Suprapubic skin (tissue), 4 donors: ENCODE measurements at regions not wholly inside any gene's neighbourhood (a gene's known extent, or its start where the extent isn't known, plus 50 kb on each side); places are given as distances from the start of the nearest gene placed in this dataset.

Experiments used
- DNase-seq, 2 donors: peaks; one replicate each; pipeline ENCODE4 v3.0.0-alpha.2; 2019; ENCODE audit warnings: low spot score in 2 of 2
- H3K27ac ChIP-seq: fragments of 200-600 bp; sonication (generic); one replicate; pipeline ENCODE4 v1.5.1; 2019
- H3K27me3 ChIP-seq: fragments of 200-600 bp; sonication (generic); one replicate; pipeline ENCODE4 v1.5.1; 2019
- H3K36me3 ChIP-seq: fragments of 200-600 bp; sonication (generic); one replicate; pipeline ENCODE4 v1.5.1; 2019
- H3K4me1 ChIP-seq: fragments of 200-600 bp; sonication (generic); one replicate; pipeline ENCODE4 v1.5.1; 2019
- H3K4me3 ChIP-seq: fragments of 200-600 bp; sonication (generic); one replicate; pipeline ENCODE4 v1.5.1; 2019; ENCODE audit warnings: mild to moderate bottlenecking
- H3K9me3 ChIP-seq: fragments of 200-600 bp; sonication (generic); one replicate; pipeline ENCODE4 v1.5.1; 2019
- EP300 ChIP-seq: sonication (generic); formaldehyde crosslinking; IDR thresholded peaks from one replicate; pipeline ENCODE4 v1.6.1; 2017; ENCODE audit warnings: antibody characterized with exemption
- POLR2A ChIP-seq, 2 donors: fragments of 450-650 bp; IDR thresholded peaks; one replicate each; pipeline ENCODE4 v1.6.1; 2017; ENCODE audit warnings: antibody characterized with exemption in 2 of 2, mild to moderate bottlenecking in 2 of 2, moderate library complexity in 2 of 2
- POLR2AphosphoS5 ChIP-seq, 3 donors: sonication (generic); formaldehyde crosslinking; IDR thresholded peaks; one replicate each; pipeline ENCODE4 v1.6.1; 2017; ENCODE audit warnings: antibody characterized with exemption in 3 of 3
- WGBS: methylation state at CpG from one replicate; pipeline ENCODE4 v1.1.5; 2018; 5-methylcytosine and 5-hydroxymethylcytosine counted together
- TF ChIP-seq, protein P1 (sequence below), 2 donors: fragments of 200-600 bp in 1 of 2; fragments of 450-650 bp in 1 of 2; sonication (generic) in 1 of 2; IDR thresholded peaks; one replicate each; pipeline ENCODE4 v1.5.1; 2016 to 2019; ENCODE audit warnings: antibody characterized with exemption in 2 of 2, mild to moderate bottlenecking in 1 of 2, moderate library complexity in 1 of 2

DNA sequence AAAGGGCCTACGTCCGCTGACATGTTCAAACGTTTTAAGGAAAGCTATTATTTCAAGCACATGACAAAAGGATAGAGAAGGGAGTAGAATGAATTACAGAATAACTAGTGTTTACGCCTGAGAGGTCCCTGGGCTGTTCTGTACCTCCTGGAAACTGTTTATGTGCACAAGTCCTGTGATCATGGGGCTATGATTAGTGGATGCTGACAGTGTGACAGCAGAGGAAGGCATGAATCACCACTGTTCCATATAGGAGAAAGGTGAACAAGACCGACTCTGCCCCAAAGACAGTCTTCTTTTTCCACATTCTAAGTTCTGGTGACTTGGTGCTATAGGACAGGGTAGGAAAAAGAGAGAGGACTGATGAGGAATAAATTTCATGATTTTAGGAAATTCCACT is 249.2 kb upstream of the PRDM1 start:
- Histone ChIP-seq H3K27ac (no peak overlapping the region), H3K4me3 (no peak overlapping the region), H3K27me3 (no peaks in the 10 kb centered on the region), H3K4me1 (peaks cover 14% of the 10 kb centered on the region), H3K36me3 (no peaks in the 10 kb centered on the region), H3K9me3 (no peaks in the 10 kb centered on the region)
- no peak for DNase-seq
- TF ChIP-seq POLR2A (IDR thresholded peaks at IDR 0.05) = no peak
- no peak for TF ChIP-seq EP300
- TF ChIP-seq POLR2AphosphoS5 (IDR thresholded peaks at IDR 0.05) = no peak
- TF ChIP-seq, protein P1, sequence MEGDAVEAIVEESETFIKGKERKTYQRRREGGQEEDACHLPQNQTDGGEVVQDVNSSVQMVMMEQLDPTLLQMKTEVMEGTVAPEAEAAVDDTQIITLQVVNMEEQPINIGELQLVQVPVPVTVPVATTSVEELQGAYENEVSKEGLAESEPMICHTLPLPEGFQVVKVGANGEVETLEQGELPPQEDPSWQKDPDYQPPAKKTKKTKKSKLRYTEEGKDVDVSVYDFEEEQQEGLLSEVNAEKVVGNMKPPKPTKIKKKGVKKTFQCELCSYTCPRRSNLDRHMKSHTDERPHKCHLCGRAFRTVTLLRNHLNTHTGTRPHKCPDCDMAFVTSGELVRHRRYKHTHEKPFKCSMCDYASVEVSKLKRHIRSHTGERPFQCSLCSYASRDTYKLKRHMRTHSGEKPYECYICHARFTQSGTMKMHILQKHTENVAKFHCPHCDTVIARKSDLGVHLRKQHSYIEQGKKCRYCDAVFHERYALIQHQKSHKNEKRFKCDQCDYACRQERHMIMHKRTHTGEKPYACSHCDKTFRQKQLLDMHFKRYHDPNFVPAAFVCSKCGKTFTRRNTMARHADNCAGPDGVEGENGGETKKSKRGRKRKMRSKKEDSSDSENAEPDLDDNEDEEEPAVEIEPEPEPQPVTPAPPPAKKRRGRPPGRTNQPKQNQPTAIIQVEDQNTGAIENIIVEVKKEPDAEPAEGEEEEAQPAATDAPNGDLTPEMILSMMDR (IDR thresholded peaks at IDR 0.05) = no peak
- 91% methylated on average over 5 of the region's 5 CpGs for WGBS

DNA sequence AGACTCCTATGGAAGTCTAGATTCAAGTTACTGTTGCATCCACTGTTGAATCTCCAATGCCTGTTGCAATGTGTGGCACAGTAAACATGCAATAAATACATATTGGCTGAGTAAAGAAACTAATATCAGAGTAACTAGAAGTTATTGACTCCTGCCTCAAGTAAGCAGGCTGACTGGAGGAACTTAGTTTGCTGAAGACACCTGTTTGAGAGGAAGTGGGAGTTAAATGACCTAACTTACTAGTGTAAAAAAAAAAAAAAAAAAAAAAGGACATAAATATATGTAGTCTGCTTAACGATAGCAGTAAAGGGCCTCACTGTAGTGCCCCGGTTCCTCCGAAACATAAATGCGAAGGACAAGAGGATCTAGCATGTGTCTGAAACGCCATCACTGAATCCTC is 249.8 kb upstream of the PRDM1 start:
- Histone ChIP-seq H3K36me3 (no peaks in the 10 kb centered on the region), H3K4me3 (no peak overlapping the region), H3K27ac (no peak overlapping the region), H3K9me3 (no peaks in the 10 kb centered on the region), H3K27me3 (no peaks in the 10 kb centered on the region), H3K4me1 (peaks cover 14% of the 10 kb centered on the region)
- DNase-seq = no peak
- TF ChIP-seq EP300 (no peak), POLR2AphosphoS5 (IDR thresholded peaks at IDR 0.05) (no peak), POLR2A (IDR thresholded peaks at IDR 0.05) (no peak)
- TF ChIP-seq, protein P1 (IDR thresholded peaks at IDR 0.05) = no peak
- 95% methylated on average over 5 of the region's 5 CpGs for WGBS

DNA sequence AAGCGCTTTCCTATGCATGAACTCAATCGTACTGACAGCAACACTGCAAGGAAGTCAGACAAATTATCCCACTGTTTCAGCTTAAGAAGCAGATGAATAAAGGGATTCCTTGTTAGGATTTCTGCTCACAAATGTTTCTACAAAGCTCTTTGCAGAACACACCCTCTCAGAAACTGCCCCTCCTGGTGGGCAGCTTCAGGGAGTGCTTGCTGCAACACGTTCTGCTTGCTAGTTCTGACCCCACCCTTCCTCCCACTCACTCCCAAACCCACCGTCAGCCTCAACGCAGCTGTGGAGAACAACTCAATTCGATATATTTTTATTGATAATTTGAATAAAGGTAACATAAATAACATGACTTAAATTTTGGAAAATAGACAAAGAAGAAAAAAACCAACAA is 250.8 kb upstream of the PRDM1 start:
- no peak overlapping the region for H3K27ac ChIP-seq
- WGBS = 55% methylated on average over 6 of the region's 6 CpGs
- no peaks in the 10 kb centered on the region for H3K27me3 ChIP-seq
- H3K36me3 ChIP-seq = no peaks in the 10 kb centered on the region
- no peaks in the 10 kb centered on the region for H3K9me3 ChIP-seq
- no peak for DNase-seq
- TF ChIP-seq POLR2A (IDR thresholded peaks at IDR 0.05) = no peak
- TF ChIP-seq, protein P1 (IDR thresholded peaks at IDR 0.05) = peak in 1 of 2 donors; percentile 30
- H3K4me1 ChIP-seq = peaks cover 14% of the 10 kb centered on the region
- no peak overlapping the region for H3K4me3 ChIP-seq

DNA sequence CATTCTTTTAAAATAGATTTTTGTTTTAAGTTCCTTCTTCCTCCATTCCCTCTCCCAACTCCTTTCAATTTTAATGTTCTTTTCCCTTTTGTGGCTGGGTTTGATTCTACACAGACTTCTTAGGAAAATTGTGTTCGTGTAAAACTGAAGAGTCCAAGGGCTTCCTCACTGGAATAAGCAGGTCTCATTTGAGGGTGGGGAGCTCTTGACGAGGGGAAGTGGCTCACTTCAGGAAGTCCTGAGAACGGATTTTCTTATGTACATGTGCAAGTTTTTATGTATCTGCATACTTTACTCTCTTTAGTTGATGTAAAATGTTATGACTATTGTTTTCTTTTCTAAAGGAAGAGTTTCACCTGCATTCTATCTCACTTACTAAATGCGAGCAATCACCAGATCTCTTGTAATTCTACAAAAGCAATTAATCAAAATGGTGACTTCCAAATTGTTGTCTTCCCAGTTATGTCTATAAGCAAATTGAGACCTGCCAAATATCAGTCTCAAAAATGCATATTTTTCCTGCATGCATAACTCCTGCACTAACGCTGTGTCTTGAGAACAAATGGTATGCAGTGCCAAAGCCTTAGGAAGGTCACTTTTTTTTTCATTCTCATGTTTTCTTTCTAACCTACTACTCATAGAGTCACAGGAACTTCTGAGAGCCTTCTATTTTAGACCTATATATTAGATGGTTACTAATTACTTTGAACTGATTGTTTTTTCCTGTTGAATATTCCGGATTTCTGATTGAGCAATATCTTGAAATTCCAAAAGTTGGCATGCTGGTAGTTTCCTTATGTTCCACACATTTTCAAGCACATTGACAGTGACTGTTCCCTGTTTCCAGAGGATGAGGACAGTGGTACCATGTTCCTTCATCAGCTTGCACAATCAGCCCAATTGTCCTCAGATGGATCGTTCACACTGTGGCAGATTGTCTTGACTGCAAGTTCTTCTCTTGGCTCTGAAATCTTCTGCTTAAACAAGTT is 251.9 kb upstream of the PRDM1 start:
- WGBS = 77% methylated on average over 7 of the region's 7 CpGs
- H3K27me3 ChIP-seq = no peaks in the 10 kb centered on the region
- DNase-seq = no peak
- no peaks in the 10 kb centered on the region for H3K36me3 ChIP-seq
- no peak overlapping the region for H3K4me3 ChIP-seq
- H3K27ac ChIP-seq = no peak overlapping the region
- H3K9me3 ChIP-seq = no peaks in the 10 kb centered on the region
- TF ChIP-seq, protein P1 (IDR thresholded peaks at IDR 0.05) = no peak
- TF ChIP-seq POLR2A (IDR thresholded peaks at IDR 0.05) (no peak), EP300 (no peak), POLR2AphosphoS5 (IDR thresholded peaks at IDR 0.05) (no peak)
- peaks cover 14% of the 10 kb centered on the region for H3K4me1 ChIP-seq

DNA sequence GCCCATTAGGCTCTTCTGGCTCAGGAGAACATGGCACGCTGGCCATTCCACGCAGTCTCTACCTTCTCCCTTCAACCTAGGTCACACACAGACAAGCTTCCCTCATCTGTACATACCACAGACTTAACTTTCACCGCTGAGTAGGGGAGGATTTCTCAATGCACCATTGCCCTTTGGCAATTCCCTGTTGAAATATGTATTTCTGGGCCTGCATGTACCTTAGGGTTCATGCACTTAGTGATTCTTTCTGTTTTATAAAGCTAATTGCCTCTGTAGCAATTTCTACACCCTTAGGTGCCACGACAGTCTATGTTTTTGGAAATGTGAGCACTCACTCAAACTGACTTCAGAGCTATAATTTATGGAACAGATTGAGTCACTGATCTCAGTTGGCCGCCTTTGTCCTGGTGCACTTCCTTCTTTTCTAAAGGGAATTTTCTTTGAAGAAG is 253.8 kb upstream of the PRDM1 start:
- Histone ChIP-seq H3K36me3 (no peaks in the 10 kb centered on the region), H3K4me1 (peaks cover 14% of the 10 kb centered on the region), H3K27me3 (no peaks in the 10 kb centered on the region), H3K4me3 (no peak overlapping the region), H3K27ac (no peak overlapping the region), H3K9me3 (no peaks in the 10 kb centered on the region)
- 72% methylated on average over 5 of the region's 5 CpGs for WGBS
- TF ChIP-seq, protein P1 (IDR thresholded peaks at IDR 0.05) = no peak
- TF ChIP-seq EP300 (no peak), POLR2AphosphoS5 (IDR thresholded peaks at IDR 0.05) (no peak), POLR2A (IDR thresholded peaks at IDR 0.05) (no peak)
- DNase-seq = no peak
